Vagina (tissue), 2 donors: ENCODE measurements at regions not wholly inside any gene's neighbourhood (a gene's known extent, or its start where the extent isn't known, plus 50 kb on each side); places are given as distances from the start of the nearest gene placed in this dataset.

Experiments used
- DNase-seq, 2 donors: peaks; one replicate each; pipeline ENCODE4 v3.0.0-alpha.2; 2017; ENCODE audit errors: extremely low spot score in 2 of 2
- H3K27ac ChIP-seq: fragments of 200-600 bp; sonication (generic); one replicate; pipeline ENCODE4 v1.5.1; 2019
- H3K27me3 ChIP-seq: fragments of 200-600 bp; sonication (generic); one replicate; pipeline ENCODE4 v1.5.1; 2019
- H3K36me3 ChIP-seq, 2 donors: fragments of 200-600 bp; sonication (generic); one replicate each; pipeline ENCODE4 v1.5.1; 2017 to 2019
- H3K4me1 ChIP-seq: fragments of 200-600 bp; sonication (generic); one replicate; pipeline ENCODE4 v1.5.1; 2019
- H3K4me3 ChIP-seq, 2 donors: fragments of 200-600 bp; sonication (generic); 1 replicate in 1 of 2; 2 replicates in 1 of 2; pipeline ENCODE4 v1.5.1; 2016 to 2019
- H3K9me3 ChIP-seq: fragments of 200-600 bp; sonication (generic); one replicate; pipeline ENCODE4 v1.5.1; 2019
- POLR2A ChIP-seq, 2 donors: fragments of 450-650 bp; IDR thresholded peaks; one replicate each; pipeline ENCODE4 v1.6.1; 2017; ENCODE audit warnings: antibody characterized with exemption in 2 of 2, mild to moderate bottlenecking in 2 of 2, moderate library complexity in 2 of 2
- POLR2AphosphoS5 ChIP-seq, 2 donors: sonication (generic); formaldehyde crosslinking; IDR thresholded peaks; one replicate each; pipeline ENCODE4 v1.9.0; 2017; ENCODE audit warnings: antibody characterized with exemption in 2 of 2, mild to moderate bottlenecking in 2 of 2, low read depth in 1 of 2; ENCODE audit not compliant: insufficient read depth in 1 of 2
- intact Hi-C: fragments of 100-400 bp; cut with DNase I; formaldehyde crosslinking; loops from one replicate; pipeline ENCODE4 v1.15.1; 2023
- TF ChIP-seq, protein P1 (sequence below), 3 experiments: fragments of 450-650 bp in 2 of 3; fragments of 200-600 bp in 1 of 3; sonication (generic) in 1 of 3; IDR thresholded peaks; one replicate each; pipeline ENCODE4 v1.5.1; 2017 to 2019; ENCODE audit warnings: antibody characterized with exemption in 3 of 3, mild to moderate bottlenecking in 2 of 3, moderate library complexity in 2 of 3

DNA sequence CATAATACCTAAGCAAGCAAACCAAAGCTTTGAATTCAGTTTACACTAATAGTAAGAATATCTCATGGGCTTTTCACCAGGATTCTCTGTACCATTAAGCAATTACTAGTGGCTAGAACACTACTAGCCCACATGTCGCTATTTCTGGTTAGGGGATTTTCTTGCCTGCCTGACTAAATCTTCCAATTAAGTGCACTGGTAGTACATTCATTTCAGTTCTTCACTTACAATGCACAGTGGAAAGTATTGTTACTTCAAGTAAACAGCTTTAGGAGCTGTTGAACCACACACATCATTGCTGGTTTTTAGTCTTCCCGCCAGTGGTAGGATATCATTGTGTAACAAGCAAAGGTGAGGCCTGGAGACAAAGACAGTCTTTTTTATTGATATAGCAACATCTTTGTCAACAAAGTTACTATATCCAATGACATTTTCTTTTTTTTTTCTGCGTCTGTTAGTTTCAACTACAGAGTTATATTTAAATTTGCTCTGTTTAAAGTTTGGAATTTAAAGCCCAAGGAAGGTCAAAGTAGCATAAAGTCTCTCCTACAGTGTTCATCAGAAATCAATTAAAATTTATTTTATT, 826.8 kb upstream of the NR2F2 start:
- H3K27ac ChIP-seq, result no peak overlapping the region
- H3K4me3 ChIP-seq, result no peak overlapping the region
- TF ChIP-seq, protein P1, sequence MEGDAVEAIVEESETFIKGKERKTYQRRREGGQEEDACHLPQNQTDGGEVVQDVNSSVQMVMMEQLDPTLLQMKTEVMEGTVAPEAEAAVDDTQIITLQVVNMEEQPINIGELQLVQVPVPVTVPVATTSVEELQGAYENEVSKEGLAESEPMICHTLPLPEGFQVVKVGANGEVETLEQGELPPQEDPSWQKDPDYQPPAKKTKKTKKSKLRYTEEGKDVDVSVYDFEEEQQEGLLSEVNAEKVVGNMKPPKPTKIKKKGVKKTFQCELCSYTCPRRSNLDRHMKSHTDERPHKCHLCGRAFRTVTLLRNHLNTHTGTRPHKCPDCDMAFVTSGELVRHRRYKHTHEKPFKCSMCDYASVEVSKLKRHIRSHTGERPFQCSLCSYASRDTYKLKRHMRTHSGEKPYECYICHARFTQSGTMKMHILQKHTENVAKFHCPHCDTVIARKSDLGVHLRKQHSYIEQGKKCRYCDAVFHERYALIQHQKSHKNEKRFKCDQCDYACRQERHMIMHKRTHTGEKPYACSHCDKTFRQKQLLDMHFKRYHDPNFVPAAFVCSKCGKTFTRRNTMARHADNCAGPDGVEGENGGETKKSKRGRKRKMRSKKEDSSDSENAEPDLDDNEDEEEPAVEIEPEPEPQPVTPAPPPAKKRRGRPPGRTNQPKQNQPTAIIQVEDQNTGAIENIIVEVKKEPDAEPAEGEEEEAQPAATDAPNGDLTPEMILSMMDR (IDR thresholded peaks at IDR 0.05), result no peak
- TF ChIP-seq POLR2AphosphoS5 (IDR thresholded peaks at IDR 0.05; ENCODE audit: insufficient read depth in 1 of 2, low read depth in 1 of 2) (no peak), POLR2A (IDR thresholded peaks at IDR 0.05) (no peak)
- no peaks in the 10 kb centered on the region for H3K36me3 ChIP-seq
- intact Hi-C loops, result no loop called here
- no peaks in the 10 kb centered on the region for H3K9me3 ChIP-seq
- no peaks in the 10 kb centered on the region for H3K27me3 ChIP-seq
- no peak for DNase-seq
- no peaks in the 10 kb centered on the region for H3K4me1 ChIP-seq

DNA sequence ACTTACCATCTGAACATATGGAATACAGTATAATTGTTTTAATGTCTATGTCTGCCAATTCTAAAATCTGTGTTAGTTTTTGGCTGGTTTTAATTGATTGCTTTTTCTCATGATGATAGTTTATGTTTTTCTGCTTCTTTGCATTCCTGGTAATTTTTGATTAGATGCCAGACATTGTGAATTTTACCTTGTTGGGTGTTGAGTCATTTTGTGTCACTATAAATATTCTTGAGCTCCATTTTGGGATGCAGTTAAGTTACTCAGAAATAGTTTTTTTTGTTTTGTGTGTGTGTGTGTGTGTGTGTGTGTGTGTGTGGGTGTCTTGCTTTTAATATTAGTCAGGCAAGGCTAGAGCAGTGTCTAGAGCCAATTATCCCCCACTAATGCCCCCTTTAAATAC, 818.8 kb upstream of the NR2F2 start:
- intact Hi-C loops, result no loop called here
- no peak for DNase-seq
- Histone ChIP-seq H3K36me3 (no peaks in the 10 kb centered on the region), H3K4me3 (no peak overlapping the region), H3K9me3 (no peaks in the 10 kb centered on the region), H3K27me3 (no peaks in the 10 kb centered on the region), H3K4me1 (no peaks in the 10 kb centered on the region), H3K27ac (no peak overlapping the region)
- TF ChIP-seq POLR2AphosphoS5 (IDR thresholded peaks at IDR 0.05; ENCODE audit: insufficient read depth in 1 of 2, low read depth in 1 of 2) (no peak), POLR2A (IDR thresholded peaks at IDR 0.05) (no peak)
- TF ChIP-seq, protein P1 (IDR thresholded peaks at IDR 0.05), result no peak

DNA sequence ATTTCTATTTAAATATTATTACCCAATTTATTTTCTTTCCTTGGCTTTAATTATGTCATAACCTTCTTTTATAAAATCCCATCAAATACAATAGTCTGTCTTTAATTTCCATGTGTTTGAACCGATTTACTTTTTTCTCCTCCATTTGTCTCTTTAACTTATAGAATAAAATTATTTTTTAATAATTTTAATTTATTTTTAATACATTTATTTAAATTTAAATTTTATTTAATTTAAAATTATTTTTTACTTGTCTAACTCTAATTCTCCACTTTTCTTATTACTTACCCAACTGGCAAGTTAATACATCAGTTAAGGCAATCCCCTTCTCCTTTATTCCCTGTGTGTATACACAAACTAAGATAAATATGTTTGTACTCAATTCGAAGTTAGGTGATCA, 817.6 kb upstream of the NR2F2 start:
- no peaks in the 10 kb centered on the region for H3K27me3 ChIP-seq
- H3K36me3 ChIP-seq, result no peaks in the 10 kb centered on the region
- no peaks in the 10 kb centered on the region for H3K4me1 ChIP-seq
- H3K4me3 ChIP-seq, result no peak overlapping the region
- TF ChIP-seq POLR2A (IDR thresholded peaks at IDR 0.05) (no peak), POLR2AphosphoS5 (IDR thresholded peaks at IDR 0.05; ENCODE audit: insufficient read depth in 1 of 2, low read depth in 1 of 2) (no peak)
- TF ChIP-seq, protein P1 (IDR thresholded peaks at IDR 0.05), result no peak
- H3K27ac ChIP-seq, result no peak overlapping the region
- intact Hi-C loops, result no loop called here
- no peak for DNase-seq
- no peaks in the 10 kb centered on the region for H3K9me3 ChIP-seq

DNA sequence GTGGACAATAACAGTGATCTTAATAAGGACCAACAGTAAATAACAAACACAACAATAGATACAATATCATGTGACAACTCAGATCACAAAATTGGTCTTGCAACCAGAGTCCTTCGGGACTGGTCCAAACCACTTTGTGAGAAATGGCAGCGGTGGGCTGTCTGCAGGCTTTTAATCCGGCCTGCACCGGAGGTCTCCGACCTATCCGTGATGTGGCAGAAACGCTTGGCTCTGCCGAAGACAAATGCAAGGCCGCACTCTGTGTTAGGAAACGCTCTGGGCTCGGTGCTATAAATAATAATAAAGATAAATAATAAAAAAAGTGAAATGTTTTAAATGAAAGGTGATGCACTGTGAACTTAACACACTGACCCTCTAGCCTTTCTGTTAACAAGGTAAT, 810.6 kb upstream of the NR2F2 start:
- Histone ChIP-seq H3K4me3 (no peak overlapping the region), H3K27ac (no peak overlapping the region), H3K36me3 (no peaks in the 10 kb centered on the region), H3K4me1 (no peaks in the 10 kb centered on the region), H3K27me3 (no peaks in the 10 kb centered on the region), H3K9me3 (no peaks in the 10 kb centered on the region)
- intact Hi-C loops, result no loop called here
- no peak for DNase-seq
- TF ChIP-seq POLR2A (IDR thresholded peaks at IDR 0.05), result no peak
- TF ChIP-seq, protein P1 (IDR thresholded peaks at IDR 0.05), result no peak
- TF ChIP-seq POLR2AphosphoS5 (IDR thresholded peaks at IDR 0.05; ENCODE audit: insufficient read depth in 1 of 2, low read depth in 1 of 2), result no peak

DNA sequence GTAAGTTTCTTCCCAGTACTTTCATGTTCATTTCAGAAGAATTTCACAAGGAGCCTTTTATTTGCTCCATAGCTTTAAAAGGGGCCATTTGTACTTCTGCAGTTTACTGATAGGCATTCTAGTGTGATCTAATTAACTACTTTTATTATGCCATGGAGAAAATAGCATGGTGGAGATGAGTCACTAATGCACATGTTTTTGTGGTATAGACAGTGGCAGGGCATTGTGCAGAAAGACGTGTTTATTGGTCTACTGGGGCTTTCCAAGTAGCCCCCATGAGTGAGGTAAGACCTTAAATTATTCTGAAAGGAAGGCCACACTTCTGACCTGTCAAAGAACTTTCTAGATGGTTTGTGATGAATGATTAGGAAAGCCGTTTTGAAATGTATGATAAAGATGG, 810.0 kb upstream of the NR2F2 start:
- DNase-seq, result no peak
- H3K27ac ChIP-seq, result no peak overlapping the region
- no peak overlapping the region for H3K4me3 ChIP-seq
- intact Hi-C loops, result no loop called here
- no peaks in the 10 kb centered on the region for H3K9me3 ChIP-seq
- H3K4me1 ChIP-seq, result no peaks in the 10 kb centered on the region
- no peaks in the 10 kb centered on the region for H3K27me3 ChIP-seq
- H3K36me3 ChIP-seq, result no peaks in the 10 kb centered on the region
- TF ChIP-seq POLR2AphosphoS5 (IDR thresholded peaks at IDR 0.05; ENCODE audit: insufficient read depth in 1 of 2, low read depth in 1 of 2) (no peak), POLR2A (IDR thresholded peaks at IDR 0.05) (no peak)
- TF ChIP-seq, protein P1 (IDR thresholded peaks at IDR 0.05), result no peak
